ENCODE measurements at regions not wholly inside any gene's neighbourhood (a gene's known extent, or its start where the extent isn't known, plus 50 kb on each side); places are given as distances from the start of the nearest gene placed in this dataset.

- Histone ChIP-seq H4K20me1 (ENCODE audit: insufficient read depth, low read length) (no peaks in the 10 kb centered on the region), H3K4me1 (ENCODE audit: low read length) (no peaks in the 10 kb centered on the region; the same call in 1 of the 2 replicates), H3K27ac (ENCODE audit: low read length) (no peak overlapping the region), H3K4me3 (ENCODE audit: low read length) (no peak overlapping the region), H3K79me2 (ENCODE audit: low read length) (no peaks in the 10 kb centered on the region), H2AFZ (ENCODE audit: low read depth, low read length) (no peak overlapping the region; the same call in 1 of the 2 replicates), H3K4me2 (ENCODE audit: low read length) (no peak overlapping the region), H3K36me3 (replicated peaks; ENCODE audit: low read depth, low read length) (no peaks in the 10 kb centered on the region), H3K27me3 (ENCODE audit: low read depth, low read length) (no peaks in the 10 kb centered on the region), H3K9me3 (ENCODE audit: insufficient read depth, low read length) (no peaks in the 10 kb centered on the region), H3K9ac (ENCODE audit: low read length) (no peak overlapping the region)
- TF ChIP-seq, protein P1, sequence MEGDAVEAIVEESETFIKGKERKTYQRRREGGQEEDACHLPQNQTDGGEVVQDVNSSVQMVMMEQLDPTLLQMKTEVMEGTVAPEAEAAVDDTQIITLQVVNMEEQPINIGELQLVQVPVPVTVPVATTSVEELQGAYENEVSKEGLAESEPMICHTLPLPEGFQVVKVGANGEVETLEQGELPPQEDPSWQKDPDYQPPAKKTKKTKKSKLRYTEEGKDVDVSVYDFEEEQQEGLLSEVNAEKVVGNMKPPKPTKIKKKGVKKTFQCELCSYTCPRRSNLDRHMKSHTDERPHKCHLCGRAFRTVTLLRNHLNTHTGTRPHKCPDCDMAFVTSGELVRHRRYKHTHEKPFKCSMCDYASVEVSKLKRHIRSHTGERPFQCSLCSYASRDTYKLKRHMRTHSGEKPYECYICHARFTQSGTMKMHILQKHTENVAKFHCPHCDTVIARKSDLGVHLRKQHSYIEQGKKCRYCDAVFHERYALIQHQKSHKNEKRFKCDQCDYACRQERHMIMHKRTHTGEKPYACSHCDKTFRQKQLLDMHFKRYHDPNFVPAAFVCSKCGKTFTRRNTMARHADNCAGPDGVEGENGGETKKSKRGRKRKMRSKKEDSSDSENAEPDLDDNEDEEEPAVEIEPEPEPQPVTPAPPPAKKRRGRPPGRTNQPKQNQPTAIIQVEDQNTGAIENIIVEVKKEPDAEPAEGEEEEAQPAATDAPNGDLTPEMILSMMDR (IDR thresholded peaks at IDR 0.05; ENCODE audit: low read depth, low read length): no peak
- TF ChIP-seq EZH2phosphoT487 (IDR thresholded peaks at IDR 0.05; ENCODE audit: low read depth): no peak
Observed at GRCh38 chr3:88230638-88231037, 80.9 kb downstream of the C3orf38 start.

DNA sequence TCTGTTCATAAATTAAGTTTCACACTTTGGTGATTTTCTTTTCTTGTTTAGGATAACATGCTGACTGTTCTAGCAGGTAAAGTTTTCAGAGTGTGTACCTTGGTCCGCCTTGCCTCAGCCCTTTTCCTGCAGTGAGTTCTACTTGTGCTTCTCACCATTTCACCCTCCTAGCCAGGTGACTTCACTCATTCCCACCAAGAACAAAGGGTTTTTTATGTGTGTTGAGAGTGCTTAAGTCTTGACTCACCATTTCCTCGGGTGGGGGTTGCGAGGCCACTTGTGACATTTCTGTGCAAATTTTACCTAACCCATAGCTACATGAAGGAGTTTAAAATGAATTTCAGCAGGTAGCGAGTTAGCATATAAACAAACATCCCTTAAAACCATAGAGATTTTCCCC lies 81.4 kb downstream of the C3orf38 start:
- Histone ChIP-seq H3K36me3 (replicated peaks; ENCODE audit: low read depth, low read length) (no peaks in the 10 kb centered on the region), H3K27me3 (ENCODE audit: low read depth, low read length) (no peaks in the 10 kb centered on the region), H3K9ac (ENCODE audit: low read length) (no peak overlapping the region), H3K79me2 (ENCODE audit: low read length) (no peaks in the 10 kb centered on the region), H3K4me1 (ENCODE audit: low read length) (no peaks in the 10 kb centered on the region; the same call in 1 of the 2 replicates), H3K4me3 (ENCODE audit: low read length) (no peak overlapping the region), H3K4me2 (ENCODE audit: low read length) (no peak overlapping the region), H2AFZ (ENCODE audit: low read depth, low read length) (no peak overlapping the region), H3K9me3 (ENCODE audit: insufficient read depth, low read length) (no peaks in the 10 kb centered on the region), H4K20me1 (ENCODE audit: insufficient read depth, low read length) (no peaks in the 10 kb centered on the region), H3K27ac (ENCODE audit: low read length) (no peak overlapping the region)
- TF ChIP-seq, protein P1 (IDR thresholded peaks at IDR 0.05; ENCODE audit: low read depth, low read length): no peak
- no peak for TF ChIP-seq EZH2phosphoT487 (IDR thresholded peaks at IDR 0.05; ENCODE audit: low read depth)

DNA sequence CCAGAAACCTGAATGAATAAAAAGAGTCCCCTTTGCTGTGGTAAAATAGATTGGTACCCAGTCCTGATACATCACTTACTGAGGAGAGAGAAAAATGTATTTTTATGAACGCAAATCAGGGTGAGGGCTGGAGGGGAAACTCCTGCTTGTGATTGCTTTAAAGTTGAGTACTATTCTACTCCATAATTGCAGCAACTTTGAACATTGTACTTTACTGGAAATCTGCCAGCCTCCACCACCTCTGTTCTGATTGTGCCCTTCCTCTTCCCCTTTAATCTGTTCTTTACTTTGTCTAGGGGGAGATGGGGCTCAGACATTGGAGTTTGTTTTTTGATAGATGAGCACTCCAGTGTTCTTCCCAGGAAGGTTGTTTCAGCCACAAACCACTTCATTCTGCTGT lies 81.9 kb downstream of the C3orf38 start:
- Histone ChIP-seq H3K9me3 (ENCODE audit: insufficient read depth, low read length) (no peaks in the 10 kb centered on the region), H3K4me2 (ENCODE audit: low read length) (no peak overlapping the region), H2AFZ (ENCODE audit: low read depth, low read length) (no peak overlapping the region), H3K79me2 (ENCODE audit: low read length) (no peaks in the 10 kb centered on the region), H3K9ac (ENCODE audit: low read length) (no peak overlapping the region), H3K4me3 (ENCODE audit: low read length) (no peak overlapping the region), H3K4me1 (ENCODE audit: low read length) (no peaks in the 10 kb centered on the region; the same call in 1 of the 2 replicates), H3K27me3 (ENCODE audit: low read depth, low read length) (no peaks in the 10 kb centered on the region), H3K36me3 (replicated peaks; ENCODE audit: low read depth, low read length) (no peaks in the 10 kb centered on the region), H4K20me1 (ENCODE audit: insufficient read depth, low read length) (no peaks in the 10 kb centered on the region), H3K27ac (ENCODE audit: low read length) (no peak overlapping the region)
- TF ChIP-seq, protein P1 (IDR thresholded peaks at IDR 0.05; ENCODE audit: low read depth, low read length): no peak
- no peak for TF ChIP-seq EZH2phosphoT487 (IDR thresholded peaks at IDR 0.05; ENCODE audit: low read depth)

DNA sequence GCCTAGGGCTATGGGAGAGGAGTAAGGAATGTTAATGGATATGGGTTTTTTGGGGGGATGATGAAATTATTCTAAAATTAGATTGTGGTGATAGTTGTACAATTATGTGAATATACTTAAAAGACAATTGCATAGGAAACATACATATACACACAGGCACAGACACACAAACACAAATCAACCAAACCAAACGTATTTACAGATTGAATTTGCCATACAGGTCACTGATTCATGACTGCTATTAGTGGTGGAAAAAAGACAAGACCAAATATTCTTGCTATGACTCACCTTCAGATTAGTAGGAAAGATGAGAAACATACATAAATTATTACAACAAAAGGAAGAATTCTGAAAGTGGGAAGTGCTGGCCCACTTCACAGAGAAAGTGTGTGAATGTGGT lies 85.3 kb downstream of the C3orf38 start:
- H3K9me3 ChIP-seq (ENCODE audit: insufficient read depth, low read length): no peaks in the 10 kb centered on the region
- H3K36me3 ChIP-seq (replicated peaks; ENCODE audit: low read depth, low read length): no peaks in the 10 kb centered on the region
- H3K4me2 ChIP-seq (ENCODE audit: low read length): no peak overlapping the region
- TF ChIP-seq, protein P1 (IDR thresholded peaks at IDR 0.05; ENCODE audit: low read depth, low read length): no peak
- no peak for TF ChIP-seq EZH2phosphoT487 (IDR thresholded peaks at IDR 0.05; ENCODE audit: low read depth)
- H3K27ac ChIP-seq (ENCODE audit: low read length): no peak overlapping the region
- no peak overlapping the region for H2AFZ ChIP-seq (ENCODE audit: low read depth, low read length)
- no peaks in the 10 kb centered on the region; the same call in 1 of the 2 replicates for H3K4me1 ChIP-seq (ENCODE audit: low read length)
- no peak overlapping the region for H3K4me3 ChIP-seq (ENCODE audit: low read length)
- H3K27me3 ChIP-seq (ENCODE audit: low read depth, low read length): no peaks in the 10 kb centered on the region
- H3K9ac ChIP-seq (ENCODE audit: low read length): no peak overlapping the region
- no peaks in the 10 kb centered on the region for H4K20me1 ChIP-seq (ENCODE audit: insufficient read depth, low read length)
- H3K79me2 ChIP-seq (ENCODE audit: low read length): no peaks in the 10 kb centered on the region

Measured in OCI-LY3 (cell line).